Activated CD8-positive, alpha-beta memory T cell treated with anti-CD3 and anti-CD28 coated beads, Interleukin-2, amount 50 U/mL, for 1 hour (primary cell): ENCODE measurements at regions not wholly inside any gene's neighbourhood (a gene's known extent, or its start where the extent isn't known, plus 50 kb on each side); places are given as distances from the start of the nearest gene placed in this dataset.
"Not testable (repeated sequence)": the region's sequence is repeated elsewhere in the genome, so short reads cannot be mapped to it uniquely, and the experiment has no call there.

Experiments used
- DNase-seq: peaks from one replicate; pipeline ENCODE4 v3.0.0-alpha.2; 2020; ENCODE audit errors: extremely low read depth

DNA sequence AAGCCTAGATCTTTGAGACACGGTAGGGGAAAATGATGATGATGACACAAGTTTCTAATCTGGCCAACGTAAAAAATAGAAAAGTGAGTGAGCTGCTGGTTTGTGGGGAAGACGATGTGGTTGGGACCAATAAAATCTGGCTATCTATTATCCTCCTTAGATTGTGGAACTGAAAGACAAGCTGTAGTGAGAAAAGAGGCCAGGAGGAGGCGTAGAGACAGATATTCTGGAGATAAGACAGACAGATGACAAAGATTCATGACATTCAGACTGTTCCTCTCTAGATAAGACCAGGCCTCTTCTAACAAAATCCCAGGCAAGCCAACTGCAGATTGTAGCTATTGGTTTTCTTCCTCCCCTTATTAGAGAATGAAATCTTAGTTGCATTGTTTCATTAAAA is 376.3 kb upstream of the UBE2E3 start:
- no peak for DNase-seq

DNA sequence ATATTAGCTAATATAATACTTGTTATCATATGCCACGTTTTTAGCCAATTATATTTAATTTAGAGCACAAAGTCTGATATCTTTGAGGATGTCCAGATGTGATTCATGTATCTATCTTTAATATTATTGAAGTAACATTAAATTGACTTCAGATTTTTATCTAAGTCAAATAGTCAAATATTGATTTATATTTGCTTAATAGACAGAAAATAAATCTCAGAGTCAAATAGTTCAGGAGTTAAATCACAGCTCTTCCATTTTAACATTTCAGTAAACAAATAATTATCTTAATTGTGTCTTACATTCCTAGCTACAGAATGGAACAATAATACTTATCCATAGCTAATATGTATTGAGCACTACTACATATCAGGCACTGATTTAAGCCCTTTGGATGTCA is 379.4 kb upstream of the UBE2E3 start:
- no peak for DNase-seq

DNA sequence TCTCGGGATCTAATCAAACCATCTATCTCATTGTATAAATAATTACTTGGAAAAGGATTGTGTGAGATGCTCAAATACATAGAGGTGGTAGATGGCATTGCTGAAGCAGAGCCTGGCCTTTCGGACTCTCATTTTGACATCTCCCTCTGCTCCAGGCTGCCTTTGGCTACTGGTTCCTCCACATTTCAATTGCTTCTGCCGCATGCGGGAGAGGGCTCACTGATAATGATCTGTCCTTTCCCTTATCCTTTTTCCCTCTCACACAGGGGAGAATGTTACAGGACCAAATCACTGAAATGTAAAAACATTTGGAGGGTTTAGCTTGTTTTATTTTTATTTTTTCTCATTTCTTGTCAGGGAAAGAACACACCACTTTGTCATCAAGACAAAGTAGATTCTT is 380.6 kb upstream of the UBE2E3 start:
- no peak for DNase-seq

DNA sequence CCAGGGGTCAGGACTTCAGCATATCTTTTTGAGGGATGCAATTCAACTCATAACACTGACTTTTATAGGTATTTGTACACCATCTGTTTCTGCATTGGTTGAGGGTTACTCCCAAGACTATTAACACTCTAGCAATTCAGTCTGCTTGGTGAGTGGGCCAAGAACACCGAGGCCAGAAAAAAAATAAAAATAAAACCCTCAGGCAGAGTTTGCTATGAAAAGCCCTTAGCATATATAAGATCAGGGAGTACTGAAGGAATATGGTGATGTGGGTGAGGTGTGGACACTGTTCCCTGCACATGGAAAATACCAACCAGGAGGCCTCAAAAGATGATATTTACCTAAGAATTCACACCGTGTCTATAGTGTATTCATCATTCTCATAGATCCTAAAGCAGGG is 383.2 kb upstream of the UBE2E3 start:
- DNase-seq, result no peak

DNA sequence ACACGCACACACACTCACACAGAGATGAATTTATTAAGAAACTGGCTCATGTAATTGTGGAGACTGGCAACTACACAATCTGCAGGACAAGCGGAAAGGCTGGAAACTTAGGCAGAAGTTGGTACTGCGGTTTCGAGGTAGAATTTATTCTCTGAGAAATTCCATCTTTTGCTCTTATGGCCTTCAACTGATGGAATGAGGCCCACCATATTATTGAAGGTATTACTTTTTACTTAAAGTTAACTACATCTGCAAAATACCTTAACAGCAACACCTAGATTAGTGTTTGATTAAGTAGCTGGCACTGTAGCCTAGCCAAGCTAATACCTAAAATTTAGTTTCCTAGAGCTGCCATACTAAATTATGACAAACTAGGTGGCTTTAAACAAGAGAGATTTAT is 384.0 kb upstream of the UBE2E3 start:
- no peak for DNase-seq

DNA sequence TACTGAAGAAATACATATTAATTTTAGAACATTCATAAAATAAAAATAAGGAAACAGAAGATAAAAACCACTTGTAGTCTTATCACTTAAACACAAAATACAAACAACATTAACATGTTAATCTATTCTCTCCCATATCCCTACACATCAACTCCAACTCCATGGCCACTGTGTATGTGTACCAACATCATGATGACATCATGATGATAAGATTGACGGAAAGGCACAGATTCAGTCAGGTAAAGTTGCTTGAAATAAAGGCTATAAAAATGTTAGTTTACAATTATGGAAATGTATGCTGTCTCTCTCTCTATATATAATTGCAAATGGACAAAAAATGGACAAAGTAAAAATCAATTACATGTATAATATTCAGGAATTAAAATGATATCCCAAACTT is 388.5 kb upstream of the UBE2E3 start:
- no peak for DNase-seq

DNA sequence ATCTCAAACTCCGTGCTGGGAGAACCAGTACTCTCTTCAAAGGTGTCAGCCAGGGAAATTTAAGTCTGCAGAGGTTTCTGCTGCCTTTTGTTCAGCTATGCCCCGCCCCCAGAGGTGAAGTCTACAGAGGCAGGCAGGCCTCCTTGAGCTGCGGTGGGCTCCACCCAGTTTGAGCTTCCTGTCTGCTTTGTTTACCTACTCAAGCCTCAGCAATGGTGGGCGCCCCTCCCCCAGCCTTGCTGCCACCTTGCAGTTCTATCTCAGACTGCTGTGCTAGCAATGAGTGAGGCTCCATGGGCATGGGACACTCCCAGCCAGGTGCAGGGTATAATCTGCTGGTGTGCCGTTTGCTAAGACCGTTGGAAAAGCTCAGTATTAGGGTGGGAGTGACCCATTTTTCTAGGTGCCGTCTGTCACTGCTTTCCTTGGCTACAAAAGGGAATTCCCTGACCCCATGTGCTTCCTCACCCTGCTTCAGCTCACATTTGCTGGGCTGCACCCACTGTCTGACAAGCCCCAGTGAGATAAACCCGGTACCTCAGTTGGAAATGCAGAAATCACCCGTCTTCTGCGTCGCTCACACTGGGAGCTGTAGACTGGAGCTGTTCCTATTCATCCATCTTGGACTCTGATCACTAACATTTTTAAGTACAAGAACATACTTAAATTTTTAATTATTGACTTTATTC is 389.2 kb upstream of the UBE2E3 start:
- DNase-seq, result not testable (repeated sequence)

DNA sequence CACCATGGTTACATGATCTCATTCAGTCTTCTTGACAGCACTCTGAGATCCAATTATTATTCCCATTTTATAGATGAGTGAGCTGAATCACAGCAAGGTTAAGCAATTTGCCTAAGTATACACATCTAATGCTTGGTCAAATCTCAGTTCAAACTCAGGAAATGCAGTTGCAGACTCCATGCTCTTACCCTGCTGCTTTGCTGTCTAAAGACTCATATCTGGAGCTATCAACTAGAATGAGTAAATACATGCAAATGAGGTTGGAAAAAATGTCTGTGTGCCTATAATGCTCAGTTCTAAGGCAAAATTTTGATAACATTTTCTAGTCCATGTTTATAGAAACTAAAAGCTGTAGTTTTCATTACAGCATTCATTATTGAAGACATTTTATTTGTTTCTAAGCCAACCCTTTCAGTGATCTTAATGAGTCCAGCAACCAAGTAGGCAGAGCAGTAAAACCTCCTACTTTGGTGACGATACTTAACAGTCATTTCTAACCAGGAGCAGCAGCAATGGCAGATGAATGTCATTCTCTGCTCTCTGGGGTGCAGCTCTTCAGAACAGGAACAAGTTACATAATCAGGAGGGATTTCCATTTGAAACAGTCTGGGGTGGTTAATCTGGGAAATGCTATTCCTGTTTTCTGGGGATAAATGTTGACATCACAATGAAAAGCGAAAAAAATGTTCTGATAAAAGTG is 396.8 kb upstream of the UBE2E3 start:
- no peak for DNase-seq

DNA sequence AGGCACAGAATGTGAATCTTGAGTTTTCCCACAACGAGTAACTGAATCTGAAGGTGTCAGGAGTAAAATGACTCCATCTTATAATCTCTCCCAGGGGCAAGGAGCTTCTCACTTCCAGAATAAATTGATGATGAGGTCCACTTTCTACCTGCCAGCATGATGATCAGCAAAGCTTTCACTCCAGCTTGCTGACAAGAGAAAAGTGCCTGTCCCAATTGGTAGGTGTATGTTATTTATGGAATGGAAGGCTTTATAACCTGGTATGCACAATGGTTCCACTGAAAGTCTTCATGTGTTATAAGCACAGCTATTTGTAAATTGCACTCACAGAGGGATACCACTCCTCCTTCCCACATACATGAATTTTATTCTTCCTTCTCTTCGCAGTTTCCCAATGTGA is 401.0 kb upstream of the UBE2E3 start:
- DNase-seq, result no peak

DNA sequence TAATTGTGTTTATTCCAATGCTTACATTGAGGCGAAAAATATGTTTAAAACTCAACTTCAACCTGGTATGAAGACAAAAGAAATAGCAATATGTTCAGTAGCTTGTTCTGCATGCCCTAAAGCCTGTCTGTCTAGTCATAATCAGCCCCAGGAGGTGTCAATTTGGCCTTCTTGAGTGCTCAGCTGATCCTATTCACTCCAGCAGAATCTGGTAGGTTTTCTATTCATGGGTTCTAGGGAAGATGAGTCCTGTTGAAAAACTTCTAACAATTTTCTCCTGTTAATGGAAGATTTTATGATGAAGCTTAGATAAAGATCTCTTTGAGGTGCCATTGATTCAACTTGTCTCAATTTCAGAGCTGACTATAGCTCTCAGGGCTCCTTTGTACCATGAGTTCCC is 402.0 kb upstream of the UBE2E3 start:
- DNase-seq, result no peak

DNA sequence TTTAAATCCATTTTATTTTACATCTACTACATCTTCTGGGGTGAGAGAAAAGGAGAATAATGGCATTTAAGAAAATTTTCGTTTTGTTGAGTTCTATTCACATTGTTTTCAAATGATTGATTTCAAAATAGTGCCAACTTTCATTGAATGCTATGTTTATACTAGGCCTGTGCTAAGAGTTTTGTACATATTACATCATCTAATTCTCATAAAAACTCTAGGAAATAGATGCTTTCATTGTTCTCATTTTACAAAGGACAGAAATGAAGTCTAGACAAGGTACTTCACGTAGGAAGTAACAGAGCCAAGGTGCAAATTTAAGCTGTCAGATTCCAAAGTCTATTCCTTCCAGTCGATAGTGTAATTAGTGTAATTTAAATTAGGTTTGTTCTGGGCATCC is 402.8 kb upstream of the UBE2E3 start:
- DNase-seq, result no peak

DNA sequence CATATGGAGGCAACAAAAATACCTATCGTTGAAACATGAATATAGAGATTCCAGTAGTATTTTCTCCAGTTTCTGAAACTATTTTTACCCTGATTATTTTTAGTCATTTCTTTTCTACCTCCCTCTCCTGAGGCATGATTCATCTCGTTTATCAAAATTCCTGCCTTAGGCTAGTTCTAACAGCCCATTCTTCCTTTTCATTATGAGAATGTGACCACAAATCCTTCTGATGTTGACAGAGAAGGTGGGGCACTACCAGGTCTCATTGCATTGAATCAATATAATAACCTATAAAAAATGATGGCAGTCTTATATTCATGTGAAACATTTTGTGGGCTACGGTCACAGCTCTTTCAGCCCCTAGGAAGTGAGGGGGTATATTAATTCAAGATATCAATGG is 406.5 kb upstream of the UBE2E3 start:
- DNase-seq, result no peak

DNA sequence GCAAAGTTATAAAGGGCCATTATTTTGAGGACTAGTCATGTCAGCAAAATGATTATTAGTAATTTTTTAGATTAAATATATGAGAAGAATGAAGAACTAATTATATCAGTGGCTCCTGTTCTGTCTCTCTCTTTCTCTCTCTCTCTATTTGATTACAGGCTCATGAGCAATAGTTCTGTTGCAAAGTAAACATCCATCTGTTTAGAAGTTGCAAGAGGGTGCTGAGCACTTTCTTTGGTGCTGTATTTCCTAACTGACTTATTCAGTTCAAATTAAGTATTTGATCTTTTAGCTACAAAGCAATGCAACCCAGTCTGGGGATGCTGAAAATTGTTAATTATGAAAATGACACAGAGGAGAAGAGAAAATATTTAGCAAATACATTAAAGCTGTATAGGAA is 408.1 kb upstream of the UBE2E3 start:
- DNase-seq, result no peak

DNA sequence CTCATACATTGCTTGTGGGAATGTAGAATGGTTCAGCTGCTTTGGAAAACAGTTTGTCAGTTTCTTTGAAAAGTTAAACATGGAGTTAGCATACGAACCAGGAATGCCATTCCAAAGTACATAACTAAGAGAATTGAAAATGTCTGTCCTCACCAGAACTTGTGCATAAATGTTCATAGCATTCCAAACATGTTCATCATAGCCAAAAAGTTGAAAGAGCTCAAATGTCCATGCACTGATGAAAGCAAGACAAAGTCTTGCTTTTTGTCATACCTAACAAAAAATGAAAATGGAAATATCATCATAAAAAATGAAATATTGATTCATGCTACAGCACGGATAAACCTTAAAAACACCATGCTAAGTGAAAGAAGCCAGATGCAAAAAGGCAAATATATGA is 408.8 kb upstream of the UBE2E3 start:
- no peak for DNase-seq

DNA sequence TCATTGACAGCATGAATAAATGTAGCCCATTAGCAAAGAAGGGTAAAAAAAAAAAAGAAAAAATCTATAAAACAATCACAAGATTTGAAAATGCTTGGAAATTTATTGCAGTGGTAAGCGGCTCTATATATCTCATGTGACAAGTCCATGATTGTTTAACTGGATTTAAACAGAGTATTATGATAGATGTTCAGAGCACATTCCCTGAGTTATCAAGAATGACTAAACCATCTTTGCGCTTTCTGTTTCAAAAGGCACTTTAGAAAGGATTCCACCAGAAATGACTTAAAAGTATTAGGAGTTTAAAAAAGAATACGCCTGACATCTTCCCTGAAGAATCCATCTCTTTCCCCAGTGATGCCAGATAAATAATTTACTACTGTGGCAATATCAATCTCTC is 409.5 kb upstream of the UBE2E3 start:
- DNase-seq, result no peak

DNA sequence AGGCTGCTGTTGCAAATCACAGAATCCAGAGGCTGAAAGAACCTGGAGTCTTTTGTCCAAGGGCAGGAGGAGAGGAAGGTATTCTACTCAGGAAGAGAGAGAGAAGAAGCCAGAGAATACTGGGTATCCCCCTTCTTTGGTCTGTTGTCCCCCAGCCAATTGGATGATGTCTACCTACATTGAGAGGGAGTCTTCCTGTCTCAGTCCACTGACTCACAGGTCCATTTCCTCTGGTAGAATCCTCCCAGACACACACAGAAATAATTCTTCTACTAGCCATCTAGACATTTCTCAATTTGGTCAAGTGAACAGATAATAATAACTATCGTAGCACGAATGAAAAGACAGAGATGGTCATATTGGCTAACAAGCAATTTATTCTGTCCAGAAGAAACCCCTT is 416.4 kb upstream of the UBE2E3 start:
- DNase-seq, result no peak

DNA sequence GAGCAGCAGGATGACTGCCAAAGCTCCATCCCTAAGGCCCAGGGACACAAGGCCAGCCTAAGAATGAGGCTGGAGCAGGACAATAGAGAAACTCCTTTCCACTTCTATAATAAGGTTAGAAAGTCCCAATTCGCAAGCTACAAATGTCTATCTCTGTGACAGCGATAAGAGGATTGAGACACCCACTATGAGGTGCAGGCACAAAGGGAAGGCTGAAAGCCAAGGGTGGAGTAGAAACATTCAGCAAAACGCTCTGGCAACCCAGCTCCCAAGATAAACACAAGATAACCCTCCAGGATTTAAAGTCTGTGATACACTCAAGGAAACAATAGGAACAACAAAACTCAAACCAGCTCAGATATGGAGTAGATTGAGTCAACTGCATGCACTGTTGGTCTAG is 418.0 kb upstream of the UBE2E3 start:
- no peak for DNase-seq

DNA sequence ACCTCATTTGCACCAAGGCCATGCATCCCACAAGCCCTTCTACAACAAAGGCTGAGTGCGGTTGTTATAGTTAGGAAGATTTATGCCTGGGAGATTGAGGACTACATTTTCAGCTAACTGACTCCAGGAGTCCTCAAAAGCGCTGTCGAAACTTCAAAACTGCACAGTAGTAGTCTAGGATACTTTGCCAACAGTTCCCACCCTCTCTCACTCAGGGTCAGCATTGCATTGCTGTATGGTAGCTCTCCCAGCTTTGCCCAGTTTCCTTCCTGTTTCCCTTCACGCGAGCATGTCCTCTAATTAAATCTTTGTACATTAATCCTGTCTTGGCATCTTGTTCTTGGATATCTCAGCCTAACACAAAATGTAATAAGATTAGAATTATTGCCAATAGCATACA is 420.6 kb upstream of the UBE2E3 start:
- DNase-seq, result no peak

DNA sequence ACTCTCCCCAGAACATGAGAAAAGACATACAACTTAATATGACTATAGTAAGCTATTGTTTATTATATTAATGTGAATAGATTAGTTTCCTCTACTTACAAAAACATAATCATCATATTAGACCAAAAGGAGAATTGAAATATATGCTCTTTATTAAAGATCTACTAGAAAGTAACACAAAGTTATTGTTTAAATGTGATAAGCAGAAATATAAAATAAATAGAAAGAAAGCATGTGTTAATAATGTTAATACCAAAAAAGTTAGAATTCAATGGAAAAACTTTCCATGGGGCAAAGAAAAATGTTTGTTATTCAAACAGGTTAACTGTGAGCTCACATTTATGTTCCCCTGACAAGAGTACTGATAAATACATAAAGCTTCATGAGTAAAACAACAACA is 421.4 kb upstream of the UBE2E3 start:
- DNase-seq, result no peak

DNA sequence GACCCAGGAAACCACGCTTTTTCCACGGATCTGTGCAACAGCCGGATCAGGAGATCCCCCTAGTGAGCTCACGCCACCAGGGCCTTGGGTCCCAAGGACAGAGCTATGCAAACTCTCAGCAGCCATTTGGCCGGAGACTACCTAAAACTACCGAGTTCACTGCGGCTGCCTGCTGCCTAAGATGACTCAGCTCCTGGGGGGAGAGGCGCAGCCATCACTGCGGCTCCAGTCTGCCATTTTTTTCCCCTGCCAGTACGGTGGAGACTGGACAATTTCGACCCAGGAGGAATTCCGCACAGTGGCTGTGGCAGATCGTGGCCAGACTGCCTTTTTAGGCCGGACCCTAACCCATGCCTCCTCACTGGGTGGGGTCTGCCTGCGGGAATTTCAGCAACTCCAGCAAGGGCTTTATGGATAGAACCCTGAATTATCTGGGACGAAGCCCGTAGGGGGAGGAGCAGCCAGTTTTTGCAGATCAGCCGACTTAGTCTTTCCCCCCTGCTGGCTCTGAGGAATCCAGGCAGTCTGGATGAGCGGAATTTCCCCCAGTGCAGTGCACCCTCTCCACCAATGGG is 424.9 kb upstream of the UBE2E3 start:
- DNase-seq, result no peak

DNA sequence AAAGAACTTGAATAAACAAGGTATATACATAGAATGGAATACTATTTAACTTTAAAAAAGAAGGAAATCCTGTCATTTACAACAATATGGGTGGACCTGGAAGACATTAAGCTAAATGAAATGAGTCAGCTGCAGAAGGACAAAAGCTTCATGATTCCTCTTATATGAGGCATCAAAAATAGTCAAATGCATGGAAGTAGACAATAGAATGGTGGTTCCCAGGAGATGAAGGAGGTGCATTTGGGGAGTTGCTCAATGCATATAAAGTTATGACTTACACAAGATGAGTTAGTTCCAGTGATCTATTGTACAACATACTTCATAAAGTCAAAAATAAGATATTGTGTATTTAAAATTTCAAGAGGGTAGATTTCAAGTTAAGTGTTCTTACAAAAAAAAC is 426.1 kb upstream of the UBE2E3 start:
- no peak for DNase-seq

DNA sequence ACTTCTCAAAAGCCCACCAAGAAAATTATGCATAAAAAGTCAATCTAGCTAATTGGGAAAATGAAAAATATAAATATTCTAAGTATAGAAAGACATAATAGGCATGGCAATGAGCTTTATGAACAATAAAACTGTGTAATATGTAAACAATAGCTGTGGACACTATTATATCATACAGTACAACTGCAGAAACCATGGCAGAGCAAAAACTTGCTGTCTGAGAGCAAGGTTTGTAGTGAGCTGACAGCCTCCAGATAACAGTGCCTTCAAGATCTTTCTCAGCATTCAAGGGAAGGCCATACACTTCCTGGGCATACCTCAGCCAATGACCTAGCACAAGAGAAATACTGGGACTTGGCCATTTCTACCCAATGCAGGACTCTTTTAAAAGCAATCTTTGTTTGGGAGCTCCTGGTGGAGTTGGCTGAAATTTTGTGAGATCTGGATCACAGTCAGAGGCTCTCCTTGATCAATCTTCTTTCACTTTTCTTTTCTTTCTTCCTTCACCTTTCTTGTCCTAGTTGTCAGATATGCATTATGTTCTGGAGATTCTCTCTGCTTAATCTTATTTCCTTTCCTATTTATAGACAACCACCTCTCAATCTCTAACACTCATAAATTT is 427.2 kb upstream of the UBE2E3 start:
- no peak for DNase-seq

DNA sequence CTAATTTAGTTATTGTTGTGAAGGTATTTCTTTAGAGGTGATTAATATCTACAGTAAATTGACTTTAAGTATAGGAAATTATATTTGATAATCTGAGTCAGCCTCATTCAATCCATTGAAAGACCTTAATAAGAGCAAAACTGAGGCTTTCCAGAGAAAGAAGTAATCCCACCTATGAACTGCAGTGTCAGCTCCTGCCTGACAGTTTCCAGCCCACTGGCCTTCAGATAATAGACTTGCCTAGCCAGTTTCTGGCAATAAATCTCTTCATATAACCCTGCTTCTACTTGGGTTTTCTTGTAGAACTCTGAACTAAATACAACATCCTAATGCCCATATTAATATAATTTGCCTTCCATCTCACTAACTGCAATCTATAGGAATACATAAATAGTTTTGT is 437.9 kb upstream of the UBE2E3 start:
- DNase-seq, result no peak
